AG09319 (cell line): ENCODE measurements at regions not wholly inside any gene's neighbourhood (a gene's known extent, or its start where the extent isn't known, plus 50 kb on each side); places are given as distances from the start of the nearest gene placed in this dataset.

Source experiments
- DNase-seq: peaks from one replicate; pipeline ENCODE4 v3.0.0-alpha.2; 2010; ENCODE audit warnings: low read depth; ENCODE audit errors: extremely low read depth
- CTCF ChIP-seq: IDR thresholded peaks from 2 replicates; pipeline ENCODE4 v1.5.1; 2011; ENCODE audit warnings: low read depth, mild to moderate bottlenecking, inconsistent platforms, low read length, moderate library complexity

- no peak for DNase-seq
- no peak for TF ChIP-seq CTCF
Observed at GRCh38 chr5:113770648-113771047, 257.2 kb downstream of the YTHDC2 start.

- DNase-seq, result no peak
- TF ChIP-seq CTCF, result no peak
Observed at GRCh38 chr5:113771483-113771882, 258.0 kb downstream of the YTHDC2 start.

GRCh38 chr5:113776168-113776567 is 262.7 kb downstream of the YTHDC2 start:
- DNase-seq, result no peak
- TF ChIP-seq CTCF, result no peak

GRCh38 chr5:113776832-113777525 is 263.5 kb downstream of the YTHDC2 start:
- TF ChIP-seq CTCF, result no peak
- DNase-seq, result no peak

GRCh38 chr5:113778147-113778546 is 264.7 kb downstream of the YTHDC2 start:
- DNase-seq, result no peak
- no peak for TF ChIP-seq CTCF

- DNase-seq, result no peak
- no peak for TF ChIP-seq CTCF
Observed at GRCh38 chr5:113788141-113788655, 274.7 kb downstream of the YTHDC2 start.

- TF ChIP-seq CTCF, result no peak
- DNase-seq, result no peak
Observed at GRCh38 chr5:113789769-113790168, 276.3 kb downstream of the YTHDC2 start.
